ENCODE measurements at regions not wholly inside any gene's neighbourhood (a gene's known extent, or its start where the extent isn't known, plus 50 kb on each side); places are given as distances from the start of the nearest gene placed in this dataset.

DNA sequence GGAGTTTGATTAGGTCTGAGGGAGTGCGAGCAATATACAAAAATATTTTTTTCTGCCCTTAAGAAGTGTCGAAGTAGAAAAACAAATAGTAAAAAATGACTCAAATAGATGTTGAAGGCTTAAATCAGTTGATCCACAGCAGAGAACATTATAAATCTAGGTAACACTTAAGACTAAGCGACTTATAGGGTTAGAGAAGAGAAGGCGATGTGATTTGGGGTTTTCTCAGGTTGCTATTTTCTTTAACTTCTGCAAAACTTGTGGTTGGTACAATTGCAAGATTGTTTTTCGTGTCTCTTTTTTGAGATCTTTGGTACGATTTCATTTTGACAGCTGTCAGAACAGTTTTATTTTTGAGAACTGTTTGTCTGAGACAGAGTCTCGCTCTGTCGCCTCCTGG, 1479.5 kb downstream of the PCDH7 start:
- Mint-ChIP-seq H3K9me3 (peaks cover 3 to 16% of the 10 kb centered on the region in 2 experiments), H3K27me3 (ENCODE audit: low read depth) (no peaks in the 10 kb centered on the region), H3K36me3 (ENCODE audit: insufficient read depth in 1 of 3, low read depth in 3 of 3) (peaks cover 0 to 14% (median 6%) of the 10 kb centered on the region in 3 experiments; a peak in 4 of 7 replicates), H3K27ac (no peak overlapping the region), H3K4me3 (no peak overlapping the region), H3K4me1 (peaks cover 3 to 10% of the 10 kb centered on the region in 2 experiments; a peak in 3 of 4 replicates)
- no peak overlapping the region for H3T11ph ChIP-seq (ENCODE audit: low read length)
- H2AK5ac ChIP-seq (ENCODE audit: insufficient read length, low read length), result no peak overlapping the region
- no peaks in the 10 kb centered on the region for H3K79me1 ChIP-seq (ENCODE audit: insufficient read depth, low read depth, low read length, poor library complexity, severe bottlenecking)
- no peak overlapping the region for H3K9ac ChIP-seq (ENCODE audit: extremely low read depth, insufficient read length, low read length)
- no peak overlapping the region for H4K91ac ChIP-seq (ENCODE audit: insufficient read length, low read depth, low read length)
- H3K27ac ChIP-seq (ENCODE audit: insufficient read length, low read depth, low read length), result no peak overlapping the region
- H3K18ac ChIP-seq (ENCODE audit: insufficient read length, low read depth, low read length), result no peak overlapping the region
- H3K56ac ChIP-seq (ENCODE audit: insufficient read length, low read depth, low read length), result no peak overlapping the region
- H3K79me2 ChIP-seq (ENCODE audit: insufficient read depth, low read length), result no peaks in the 10 kb centered on the region
- no peak overlapping the region for H2AFZ ChIP-seq (ENCODE audit: low read length)
- H3K14ac ChIP-seq (ENCODE audit: insufficient read depth, low read length), result no peak overlapping the region
- no peaks in the 10 kb centered on the region for H4K20me1 ChIP-seq (ENCODE audit: control insufficient read depth, insufficient read depth, insufficient read length)
- H3K9me3 ChIP-seq (ENCODE audit: control insufficient read depth, low read depth, low read length), result no peaks in the 10 kb centered on the region
- H2BK20ac ChIP-seq (ENCODE audit: low read depth, low read length, poor library complexity, severe bottlenecking), result no peak overlapping the region
- no peak overlapping the region for H4K5ac ChIP-seq (ENCODE audit: insufficient read length, low read depth, low read length)
- WGBS (ENCODE audit: extremely low coverage, insufficient read length, low lambda C conversion rate), result no CpG with 5 or more reads among the region's 8 CpGs
- H3K4me1 ChIP-seq (ENCODE audit: insufficient read depth, low read length), result no peaks in the 10 kb centered on the region
- no peaks in the 10 kb centered on the region for H3K23me2 ChIP-seq (ENCODE audit: insufficient read length, low read depth, low read length, poor library complexity, severe bottlenecking)
- H3K4me2 ChIP-seq (ENCODE audit: insufficient read depth, insufficient read length, low read length), result no peak overlapping the region
- H3K4ac ChIP-seq (ENCODE audit: low read depth, low read length), result no peak overlapping the region
- no peak for TF ChIP-seq CTCF (conservative IDR thresholded peaks at IDR 0.05)
- H2BK5ac ChIP-seq (ENCODE audit: insufficient read length, low read length), result no peak overlapping the region
- H2BK15ac ChIP-seq (ENCODE audit: low read depth, low read length), result no peak overlapping the region
- H4K8ac ChIP-seq (replicated peaks; ENCODE audit: insufficient read length, low read depth, low read length), result no peak overlapping the region
- H3K23ac ChIP-seq (ENCODE audit: insufficient read length, low read depth, low read length), result no peak overlapping the region
- H2BK120ac ChIP-seq (ENCODE audit: low read depth, low read length, poor library complexity, severe bottlenecking), result no peak overlapping the region
- no peak overlapping the region for H2BK12ac ChIP-seq (ENCODE audit: insufficient read length, low read depth, low read length)
- no peak for DNase-seq
- H3K27me3 ChIP-seq (ENCODE audit: insufficient read depth, low read length), result no peaks in the 10 kb centered on the region

Data from H9 (cell line).